ENCODE measurements at regions not wholly inside any gene's neighbourhood (a gene's known extent, or its start where the extent isn't known, plus 50 kb on each side); places are given as distances from the start of the nearest gene placed in this dataset.
"Not testable (repeated sequence)": the region's sequence is repeated elsewhere in the genome, so short reads cannot be mapped to it uniquely, and the experiment has no call there.

DNA sequence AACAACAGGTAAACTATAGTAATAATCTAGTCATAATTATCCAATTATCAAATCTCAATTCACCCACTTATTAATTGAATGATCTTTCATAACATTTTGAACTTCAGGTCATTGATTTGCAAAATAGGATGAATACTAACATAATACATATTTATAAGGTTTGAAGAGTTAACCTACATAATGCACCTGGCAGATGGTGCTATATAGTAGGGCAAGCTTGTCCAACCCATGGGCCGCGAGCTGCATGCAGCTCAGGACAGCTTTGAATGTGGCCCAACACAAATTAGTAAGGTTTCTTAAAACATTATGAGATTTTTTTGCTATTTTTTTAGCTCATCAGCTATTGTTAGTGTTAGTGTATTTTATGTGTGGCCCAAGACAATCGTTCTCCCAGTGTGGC, 815.8 kb upstream of the ID2 start:
- H3K9me3 ChIP-seq (ENCODE audit: control insufficient read depth, low read length) = no peaks in the 10 kb centered on the region
- 71% methylated on average over 1 of the region's 3 CpGs; no CpG with 5 or more reads in 1 of the 2 experiments for WGBS, 2 experiments (ENCODE audit: insufficient coverage in 2 of 2)
- H3K36me3 ChIP-seq (ENCODE audit: control insufficient read depth, insufficient read depth, low read length) = no peaks in the 10 kb centered on the region
- no peaks in the 10 kb centered on the region for H3K4me1 ChIP-seq (ENCODE audit: control insufficient read depth, insufficient read depth, low read length, poor library complexity, severe bottlenecking)
- no peak overlapping the region for H3K27ac ChIP-seq (ENCODE audit: low read depth, low read length, severe bottlenecking)
- H3K4me3 ChIP-seq (ENCODE audit: extremely low read depth, insufficient read depth, low read length, poor library complexity, severe bottlenecking) = no peak overlapping the region

DNA sequence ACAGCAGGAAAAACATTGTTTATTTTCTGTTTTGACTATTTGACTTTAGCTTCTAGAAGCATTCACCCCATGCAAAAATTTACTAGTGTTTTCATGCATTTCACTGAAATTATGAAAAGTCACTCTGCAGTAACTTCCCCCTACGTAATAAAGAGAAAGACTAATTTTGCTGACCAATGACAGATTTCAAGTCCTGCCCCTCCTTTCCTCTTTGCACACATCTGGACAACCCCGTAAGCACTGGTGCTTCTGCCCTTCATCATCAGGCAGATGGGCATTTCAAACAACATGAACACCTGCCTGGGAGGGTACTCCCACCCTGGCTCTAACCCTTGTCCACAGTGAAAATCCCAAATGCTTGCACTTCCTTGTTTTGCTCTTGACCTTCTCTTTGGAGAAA, 815.0 kb upstream of the ID2 start:
- WGBS, 2 experiments (ENCODE audit: insufficient coverage in 2 of 2) = 83 to 100% methylated on average over 1 to 2 of the region's 2 CpGs

DNA sequence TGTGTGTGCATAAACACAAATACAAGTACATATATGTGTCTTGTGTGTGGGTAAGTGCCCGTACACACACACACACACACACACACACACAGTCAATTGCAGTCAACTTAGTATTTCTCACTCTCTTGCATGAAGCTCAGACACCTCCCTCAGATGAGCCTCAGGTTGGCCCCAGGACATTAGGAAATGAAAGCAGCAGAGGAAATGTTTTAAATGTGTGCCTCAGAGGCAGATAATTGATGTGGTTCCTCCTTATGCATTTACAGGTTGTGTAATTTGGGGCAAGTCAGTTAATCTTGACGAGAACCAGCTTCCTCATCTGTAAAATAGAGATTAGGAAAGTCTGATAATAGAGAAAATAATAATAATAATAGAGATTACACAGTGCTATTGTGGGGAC, 814.0 kb upstream of the ID2 start:
- Histone ChIP-seq H3K9me3 (ENCODE audit: control insufficient read depth, low read length) (no peaks in the 10 kb centered on the region), H3K27ac (ENCODE audit: low read depth, low read length, severe bottlenecking) (no peak overlapping the region), H3K4me3 (ENCODE audit: extremely low read depth, insufficient read depth, low read length, poor library complexity, severe bottlenecking) (no peak overlapping the region), H3K4me1 (ENCODE audit: control insufficient read depth, insufficient read depth, low read length, poor library complexity, severe bottlenecking) (no peaks in the 10 kb centered on the region), H3K36me3 (ENCODE audit: control insufficient read depth, insufficient read depth, low read length) (no peaks in the 10 kb centered on the region)
- WGBS, 2 experiments (ENCODE audit: insufficient coverage in 2 of 2) = no CpG with 5 or more reads among the region's 2 CpGs

More for the DNA sequence above, 815.0 kb upstream of the ID2 start:
- no peaks in the 10 kb centered on the region for H3K36me3 ChIP-seq (ENCODE audit: control insufficient read depth, insufficient read depth, low read length)
- H3K4me1 ChIP-seq (ENCODE audit: control insufficient read depth, insufficient read depth, low read length, poor library complexity, severe bottlenecking) = no peaks in the 10 kb centered on the region
- H3K9me3 ChIP-seq (ENCODE audit: control insufficient read depth, low read length) = no peaks in the 10 kb centered on the region
- H3K4me3 ChIP-seq (ENCODE audit: extremely low read depth, insufficient read depth, low read length, poor library complexity, severe bottlenecking) = no peak overlapping the region
- no peak overlapping the region for H3K27ac ChIP-seq (ENCODE audit: low read depth, low read length, severe bottlenecking)

DNA sequence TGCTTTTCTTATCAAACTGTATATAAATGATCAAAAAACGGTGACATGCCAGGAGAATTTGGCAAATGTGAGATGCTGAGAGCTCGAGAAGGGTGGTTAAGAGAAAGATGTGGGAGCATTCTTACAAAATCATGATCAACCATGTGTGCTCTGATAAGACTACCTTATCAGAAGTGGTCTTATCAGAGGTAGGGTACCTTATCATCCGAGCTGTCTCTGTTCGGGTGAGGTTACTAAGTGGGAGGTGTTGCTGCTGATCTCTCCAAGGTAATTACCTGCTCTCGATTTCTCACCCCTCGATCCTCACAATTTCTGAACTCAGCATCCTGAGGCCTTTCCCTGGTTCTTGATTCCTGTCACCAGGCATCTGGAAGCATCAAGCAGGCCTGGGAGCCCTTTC, 813.0 kb upstream of the ID2 start:
- H3K4me1 ChIP-seq (ENCODE audit: control insufficient read depth, insufficient read depth, low read length, poor library complexity, severe bottlenecking) = no peaks in the 10 kb centered on the region
- no peaks in the 10 kb centered on the region for H3K9me3 ChIP-seq (ENCODE audit: control insufficient read depth, low read length)
- WGBS, 2 experiments (ENCODE audit: insufficient coverage in 2 of 2) = 84 to 88% methylated on average over 2 to 4 of the region's 6 CpGs
- no peak overlapping the region for H3K27ac ChIP-seq (ENCODE audit: low read depth, low read length, severe bottlenecking)
- H3K4me3 ChIP-seq (ENCODE audit: extremely low read depth, insufficient read depth, low read length, poor library complexity, severe bottlenecking) = no peak overlapping the region
- H3K36me3 ChIP-seq (ENCODE audit: control insufficient read depth, insufficient read depth, low read length) = no peaks in the 10 kb centered on the region

DNA sequence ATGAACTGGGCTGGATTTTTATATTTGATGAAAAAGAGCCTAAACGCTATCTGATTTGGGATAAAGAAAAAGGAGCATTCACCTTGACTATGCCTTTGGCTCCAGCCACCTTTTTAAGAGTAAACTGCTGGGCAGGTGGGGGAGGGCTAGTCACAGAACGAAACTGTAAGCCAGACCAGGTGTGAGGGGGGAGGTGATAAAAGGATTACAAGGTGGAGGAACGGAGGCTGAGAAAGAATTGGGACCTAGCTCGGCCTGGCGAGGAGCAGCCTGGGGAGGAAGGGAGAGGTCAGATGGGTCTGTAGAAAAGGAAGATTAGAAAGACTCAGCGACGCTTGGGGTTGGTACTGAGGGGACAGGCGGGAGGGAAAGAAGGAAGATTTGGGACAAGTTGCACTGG, 805.4 kb upstream of the ID2 start:
- H3K36me3 ChIP-seq (ENCODE audit: control insufficient read depth, insufficient read depth, low read length); H3K27ac ChIP-seq (ENCODE audit: low read depth, low read length, severe bottlenecking); H3K4me3 ChIP-seq (ENCODE audit: extremely low read depth, insufficient read depth, low read length, poor library complexity, severe bottlenecking); H3K9me3 ChIP-seq (ENCODE audit: control insufficient read depth, low read length): not testable (repeated sequence)
- peaks cover 21% of the 10 kb centered on the region for H3K4me1 ChIP-seq (ENCODE audit: control insufficient read depth, insufficient read depth, low read length, poor library complexity, severe bottlenecking)
- WGBS, 2 experiments (ENCODE audit: insufficient coverage in 2 of 2) = 22 to 52% methylated on average over 1 to 4 of the region's 8 CpGs

DNA sequence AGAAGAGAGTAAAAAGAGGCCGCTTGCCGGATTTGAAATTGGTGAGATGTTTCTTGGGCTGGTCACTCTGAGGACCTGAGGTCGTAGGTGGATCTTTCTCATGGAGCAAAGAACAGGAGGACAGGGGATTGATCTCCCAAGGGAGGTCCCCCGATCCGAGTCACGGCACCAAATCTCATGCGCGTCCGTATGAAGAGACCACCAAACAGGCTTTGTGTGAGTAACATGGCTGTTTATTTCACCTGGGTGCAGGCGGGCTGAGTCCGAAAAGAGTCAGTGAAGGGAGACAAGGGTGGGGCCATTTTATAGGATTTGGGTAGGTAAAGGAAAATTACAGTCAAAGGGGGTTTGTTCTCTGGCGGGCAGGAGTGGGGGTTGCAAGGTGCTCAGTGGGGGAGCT, 803.6 kb upstream of the ID2 start:
- H3K4me3 ChIP-seq (ENCODE audit: extremely low read depth, insufficient read depth, low read length, poor library complexity, severe bottlenecking); H3K9me3 ChIP-seq (ENCODE audit: control insufficient read depth, low read length); H3K36me3 ChIP-seq (ENCODE audit: control insufficient read depth, insufficient read depth, low read length); H3K27ac ChIP-seq (ENCODE audit: low read depth, low read length, severe bottlenecking): not testable (repeated sequence)
- WGBS, 2 experiments (ENCODE audit: insufficient coverage in 2 of 2) = 64 to 65% methylated on average over 2 to 3 of the region's 12 CpGs
- peaks cover 26% of the 10 kb centered on the region for H3K4me1 ChIP-seq (ENCODE audit: control insufficient read depth, insufficient read depth, low read length, poor library complexity, severe bottlenecking)

DNA sequence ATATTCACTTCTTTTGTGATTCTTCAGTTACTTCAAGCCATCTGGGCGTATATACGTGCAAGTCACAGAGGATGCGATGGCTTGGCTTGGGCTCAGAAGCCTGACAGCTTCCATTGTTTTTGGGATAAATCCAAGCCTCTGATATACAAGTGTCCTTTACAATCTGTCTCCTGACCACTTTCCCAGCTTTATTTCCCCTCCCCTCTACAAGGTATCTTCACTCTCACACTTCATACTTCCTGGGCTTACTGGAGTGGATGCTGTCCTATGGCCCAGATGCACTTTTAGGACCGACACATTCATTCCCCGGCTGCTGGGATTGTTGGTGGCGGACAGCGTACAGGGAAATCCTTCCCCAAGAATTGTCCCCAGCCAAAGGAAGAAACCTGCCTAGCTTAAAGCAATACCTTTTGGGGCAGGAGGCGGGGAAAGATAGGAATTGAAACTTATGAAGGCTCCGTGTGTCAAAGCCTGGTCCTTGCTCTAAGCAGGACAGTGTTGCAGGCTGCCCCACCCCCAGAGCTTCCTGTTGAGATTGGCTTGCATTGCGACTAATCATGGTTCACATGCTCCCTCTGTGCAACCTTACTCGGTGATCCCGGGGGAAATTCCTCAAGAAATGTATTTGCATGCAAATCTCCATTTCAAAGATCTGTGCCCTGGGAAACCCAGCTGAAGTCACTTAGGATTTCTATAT, 802.9 kb upstream of the ID2 start:
- Histone ChIP-seq H3K4me3 (ENCODE audit: extremely low read depth, insufficient read depth, low read length, poor library complexity, severe bottlenecking) (no peak overlapping the region), H3K4me1 (ENCODE audit: control insufficient read depth, insufficient read depth, low read length, poor library complexity, severe bottlenecking) (peaks cover 26% of the 10 kb centered on the region), H3K36me3 (ENCODE audit: control insufficient read depth, insufficient read depth, low read length) (no peaks in the 10 kb centered on the region), H3K9me3 (ENCODE audit: control insufficient read depth, low read length) (no peaks in the 10 kb centered on the region), H3K27ac (ENCODE audit: low read depth, low read length, severe bottlenecking) (no peak overlapping the region)
- WGBS, 2 experiments (ENCODE audit: insufficient coverage in 2 of 2) = 16 to 41% methylated on average over 4 to 10 of the region's 12 CpGs

DNA sequence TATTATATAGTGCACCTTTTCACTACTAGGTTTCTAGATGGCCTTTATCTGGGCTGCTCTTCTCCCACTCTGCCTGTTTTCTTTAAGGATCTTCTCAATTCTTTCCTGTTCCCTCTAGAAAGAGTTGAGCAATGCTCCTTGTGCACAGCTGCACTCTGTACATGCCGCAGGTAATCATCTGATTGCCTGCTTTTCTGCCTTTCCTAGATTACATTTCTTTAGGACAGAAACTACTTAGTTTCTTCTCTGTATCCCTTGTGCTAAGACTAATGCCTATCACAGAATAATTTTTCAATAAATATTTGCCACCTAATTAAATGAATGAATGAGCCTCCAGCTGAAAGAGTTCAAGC, 802.4 kb upstream of the ID2 start:
- H3K27ac ChIP-seq (ENCODE audit: low read depth, low read length, severe bottlenecking) = no peak overlapping the region
- no peaks in the 10 kb centered on the region for H3K9me3 ChIP-seq (ENCODE audit: control insufficient read depth, low read length)
- no peaks in the 10 kb centered on the region for H3K36me3 ChIP-seq (ENCODE audit: control insufficient read depth, insufficient read depth, low read length)
- 25 to 36% methylated on average over 1 of the region's 1 CpG for WGBS, 2 experiments (ENCODE audit: insufficient coverage in 2 of 2)
- H3K4me1 ChIP-seq (ENCODE audit: control insufficient read depth, insufficient read depth, low read length, poor library complexity, severe bottlenecking) = peaks cover 26% of the 10 kb centered on the region
- H3K4me3 ChIP-seq (ENCODE audit: extremely low read depth, insufficient read depth, low read length, poor library complexity, severe bottlenecking) = no peak overlapping the region

DNA sequence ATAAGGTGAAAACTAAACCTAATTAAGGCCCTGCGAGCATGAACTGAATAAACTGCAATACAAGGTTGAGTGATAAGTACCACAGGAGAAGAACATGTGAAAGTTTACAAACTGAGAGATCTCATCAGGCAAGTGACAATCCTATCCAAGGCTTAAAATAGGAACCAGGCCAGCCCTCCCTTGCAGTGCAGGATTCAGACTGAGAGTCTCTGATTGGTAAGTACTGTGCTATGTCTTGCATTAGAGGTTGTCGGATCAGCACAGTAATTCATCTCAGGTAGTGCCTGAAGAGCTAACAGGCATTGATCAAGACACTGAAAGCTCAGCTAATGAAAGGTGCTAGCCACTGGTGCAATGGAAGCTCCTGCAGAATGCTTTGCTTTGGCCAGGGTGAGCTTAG, 801.7 kb upstream of the ID2 start:
- no peak overlapping the region for H3K4me3 ChIP-seq (ENCODE audit: extremely low read depth, insufficient read depth, low read length, poor library complexity, severe bottlenecking)
- WGBS, 2 experiments (ENCODE audit: insufficient coverage in 2 of 2) = 94 to 96% methylated on average over 2 of the region's 2 CpGs
- peaks cover 26% of the 10 kb centered on the region for H3K4me1 ChIP-seq (ENCODE audit: control insufficient read depth, insufficient read depth, low read length, poor library complexity, severe bottlenecking)
- H3K9me3 ChIP-seq (ENCODE audit: control insufficient read depth, low read length) = no peaks in the 10 kb centered on the region
- H3K27ac ChIP-seq (ENCODE audit: low read depth, low read length, severe bottlenecking) = no peak overlapping the region
- no peaks in the 10 kb centered on the region for H3K36me3 ChIP-seq (ENCODE audit: control insufficient read depth, insufficient read depth, low read length)

DNA sequence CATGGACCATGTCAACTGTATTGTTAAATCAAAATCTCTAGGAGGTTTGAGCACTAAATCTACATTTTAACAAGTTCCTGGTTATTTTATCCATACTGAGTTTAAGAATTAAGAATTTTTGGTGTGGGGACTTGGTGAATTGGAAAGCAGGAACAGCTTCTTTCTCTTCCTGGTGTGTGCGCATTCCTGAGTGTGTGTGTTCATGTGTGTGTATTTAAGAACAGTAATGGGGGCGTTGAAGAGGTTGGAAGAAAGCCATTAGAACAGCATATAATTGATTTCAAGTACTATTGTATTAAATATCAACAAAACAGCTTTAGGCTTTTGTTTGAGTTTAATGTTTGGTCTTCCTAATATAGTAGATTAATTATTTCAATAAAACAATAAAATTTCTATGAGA, 801.3 kb upstream of the ID2 start:
- Histone ChIP-seq H3K36me3 (ENCODE audit: control insufficient read depth, insufficient read depth, low read length) (no peaks in the 10 kb centered on the region), H3K4me1 (ENCODE audit: control insufficient read depth, insufficient read depth, low read length, poor library complexity, severe bottlenecking) (peaks cover 26% of the 10 kb centered on the region), H3K27ac (ENCODE audit: low read depth, low read length, severe bottlenecking) (no peak overlapping the region), H3K4me3 (ENCODE audit: extremely low read depth, insufficient read depth, low read length, poor library complexity, severe bottlenecking) (no peak overlapping the region), H3K9me3 (ENCODE audit: control insufficient read depth, low read length) (no peaks in the 10 kb centered on the region)
- WGBS, 2 experiments (ENCODE audit: insufficient coverage in 2 of 2) = no CpG with 5 or more reads among the region's 2 CpGs

DNA sequence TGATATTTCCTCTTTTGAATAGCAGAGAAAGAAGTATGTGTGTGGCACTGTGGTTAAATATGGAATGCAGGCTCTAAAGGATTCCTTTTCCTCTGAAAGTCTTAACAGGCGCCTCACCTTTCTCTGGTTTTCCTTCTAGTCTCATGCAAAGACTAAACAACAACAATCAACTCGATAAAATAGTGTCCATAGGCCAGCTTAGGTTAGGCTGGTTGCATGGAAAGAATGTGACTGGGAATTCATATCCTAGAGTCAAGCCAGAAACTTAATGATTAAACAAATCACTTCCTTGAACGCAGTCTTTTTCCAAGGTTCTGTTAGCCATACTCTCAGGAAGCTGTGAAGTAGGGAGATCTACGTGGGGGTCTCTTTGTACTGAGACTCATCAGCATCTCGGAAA, 800.8 kb upstream of the ID2 start:
- Histone ChIP-seq H3K4me1 (ENCODE audit: control insufficient read depth, insufficient read depth, low read length, poor library complexity, severe bottlenecking) (peaks cover 26% of the 10 kb centered on the region), H3K4me3 (ENCODE audit: extremely low read depth, insufficient read depth, low read length, poor library complexity, severe bottlenecking) (no peak overlapping the region), H3K27ac (ENCODE audit: low read depth, low read length, severe bottlenecking) (no peak overlapping the region), H3K36me3 (ENCODE audit: control insufficient read depth, insufficient read depth, low read length) (no peaks in the 10 kb centered on the region), H3K9me3 (ENCODE audit: control insufficient read depth, low read length) (no peaks in the 10 kb centered on the region)
- WGBS, 2 experiments (ENCODE audit: insufficient coverage in 2 of 2) = 67% methylated on average over 2 of the region's 5 CpGs; no CpG with 5 or more reads in 1 of the 2 experiments

All from mesodermal cell (in vitro differentiated cells).